ENCODE measurements at regions not wholly inside any gene's neighbourhood (a gene's known extent, or its start where the extent isn't known, plus 50 kb on each side); places are given as distances from the start of the nearest gene placed in this dataset.
"Not testable (repeated sequence)": the region's sequence is repeated elsewhere in the genome, so short reads cannot be mapped to it uniquely, and the experiment has no call there.

DNA sequence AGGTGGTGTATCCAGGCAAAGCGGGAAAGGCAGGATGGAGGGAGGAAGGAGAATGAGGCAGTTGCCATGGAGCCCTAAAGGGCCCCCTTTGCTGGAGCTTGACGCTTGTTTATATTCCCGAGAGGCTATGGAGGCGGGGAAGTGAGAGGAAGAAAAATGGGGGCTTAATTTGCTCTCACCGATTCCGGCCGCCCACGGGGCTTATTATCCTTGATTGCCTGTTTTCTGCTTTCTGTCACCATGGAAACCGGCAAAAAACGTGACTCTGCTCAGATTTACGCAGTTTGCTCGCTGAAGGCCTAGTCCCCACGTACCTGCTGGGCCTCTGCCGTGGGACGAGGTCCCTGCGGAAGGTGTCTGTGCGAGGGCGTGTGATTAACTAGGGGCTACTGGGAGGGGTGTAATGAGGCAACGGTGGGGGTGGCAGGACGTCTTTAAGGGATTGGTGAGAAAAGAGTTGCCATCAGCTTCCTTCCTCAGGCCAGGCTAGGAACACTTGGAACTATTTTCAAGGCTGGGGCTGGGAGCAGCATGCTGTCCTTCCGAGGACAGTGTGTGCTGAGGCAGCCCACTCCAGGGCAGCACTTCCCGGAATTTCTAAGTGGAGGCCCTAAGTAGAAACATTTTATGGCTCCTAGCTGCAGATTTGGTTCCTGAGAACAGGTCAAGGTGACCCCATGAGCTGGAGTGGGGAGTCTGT lies 110.8 kb upstream of the NDN start:
- H3K4me3 ChIP-seq (ENCODE audit: low read length) = no peak overlapping the region
- TF ChIP-seq, protein P1, sequence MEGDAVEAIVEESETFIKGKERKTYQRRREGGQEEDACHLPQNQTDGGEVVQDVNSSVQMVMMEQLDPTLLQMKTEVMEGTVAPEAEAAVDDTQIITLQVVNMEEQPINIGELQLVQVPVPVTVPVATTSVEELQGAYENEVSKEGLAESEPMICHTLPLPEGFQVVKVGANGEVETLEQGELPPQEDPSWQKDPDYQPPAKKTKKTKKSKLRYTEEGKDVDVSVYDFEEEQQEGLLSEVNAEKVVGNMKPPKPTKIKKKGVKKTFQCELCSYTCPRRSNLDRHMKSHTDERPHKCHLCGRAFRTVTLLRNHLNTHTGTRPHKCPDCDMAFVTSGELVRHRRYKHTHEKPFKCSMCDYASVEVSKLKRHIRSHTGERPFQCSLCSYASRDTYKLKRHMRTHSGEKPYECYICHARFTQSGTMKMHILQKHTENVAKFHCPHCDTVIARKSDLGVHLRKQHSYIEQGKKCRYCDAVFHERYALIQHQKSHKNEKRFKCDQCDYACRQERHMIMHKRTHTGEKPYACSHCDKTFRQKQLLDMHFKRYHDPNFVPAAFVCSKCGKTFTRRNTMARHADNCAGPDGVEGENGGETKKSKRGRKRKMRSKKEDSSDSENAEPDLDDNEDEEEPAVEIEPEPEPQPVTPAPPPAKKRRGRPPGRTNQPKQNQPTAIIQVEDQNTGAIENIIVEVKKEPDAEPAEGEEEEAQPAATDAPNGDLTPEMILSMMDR (conservative IDR thresholded peaks at IDR 0.05; ENCODE audit: low read depth, low read length) = no peak
- DNase-seq (ENCODE audit: low read depth) = no peak

DNA sequence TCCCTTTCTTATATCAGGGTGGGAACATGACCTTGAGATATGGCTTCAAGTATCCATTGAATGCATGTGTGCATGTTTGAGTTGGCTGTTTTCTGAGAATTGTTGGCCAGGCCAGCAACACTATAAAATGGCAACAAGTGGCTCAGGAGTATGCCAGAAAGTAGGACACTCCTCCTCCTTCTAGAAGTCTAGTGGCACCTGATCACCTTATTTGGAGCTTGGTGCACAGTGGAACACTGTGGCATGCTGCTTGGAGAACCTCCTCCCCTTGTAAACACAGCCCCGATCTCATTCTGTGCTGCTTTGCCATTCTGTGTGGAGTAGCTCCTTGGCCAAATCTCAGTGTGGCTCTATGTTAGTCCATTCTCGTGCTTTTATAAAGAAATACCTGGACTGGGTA lies 114.8 kb upstream of the NDN start:
- no peak for DNase-seq (ENCODE audit: low read depth)
- H3K4me3 ChIP-seq (ENCODE audit: low read length) = no peak overlapping the region
- TF ChIP-seq, protein P1 (conservative IDR thresholded peaks at IDR 0.05; ENCODE audit: low read depth, low read length) = no peak

DNA sequence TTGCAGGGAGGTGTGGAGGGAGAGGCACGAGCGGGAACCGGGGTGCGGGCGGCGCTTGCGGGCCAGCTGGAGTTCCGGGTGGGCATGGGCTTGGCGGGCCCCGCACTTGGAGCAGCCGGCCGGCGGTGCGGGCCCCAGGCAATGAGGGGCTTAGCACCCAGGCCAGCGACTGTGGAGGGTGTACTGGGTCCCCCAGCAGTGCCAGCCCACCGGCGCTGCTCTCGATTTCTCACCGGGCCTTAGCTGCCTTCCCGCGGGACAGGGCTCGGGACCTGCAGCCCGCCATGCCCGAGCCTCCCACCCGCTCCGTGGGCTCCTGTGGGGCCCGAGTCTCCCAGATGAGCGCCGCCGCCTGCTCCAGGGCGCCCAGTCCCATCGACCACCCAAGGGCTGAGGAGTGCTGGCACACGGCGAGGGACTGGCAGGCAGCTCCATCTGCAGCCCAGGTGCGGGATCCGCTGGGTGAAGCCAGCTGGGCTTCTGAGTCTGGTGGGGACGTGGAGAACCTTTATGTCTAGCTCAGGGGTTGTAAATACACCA lies 115.9 kb upstream of the NDN start:
- H3K4me3 ChIP-seq (ENCODE audit: low read length); DNase-seq (ENCODE audit: low read depth): not testable (repeated sequence)

DNA sequence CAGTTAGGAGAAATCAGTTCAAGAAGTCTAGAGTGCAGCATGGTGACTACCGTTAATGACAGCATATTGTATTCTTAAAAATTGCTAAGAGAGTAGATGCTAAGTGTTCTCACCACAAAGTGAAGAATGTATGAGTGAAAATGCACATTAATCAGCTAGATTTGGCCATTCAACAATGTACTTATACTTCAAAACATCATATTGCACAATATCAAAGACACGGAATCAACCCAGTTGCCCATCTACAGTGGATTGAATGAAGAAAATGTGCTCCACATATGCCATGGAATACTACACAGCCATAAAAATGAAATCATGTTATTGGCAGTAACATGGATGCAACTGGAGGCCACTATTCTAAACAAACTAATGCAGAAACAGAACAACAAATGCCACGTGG lies 119.9 kb upstream of the NDN start:
- no peak for DNase-seq (ENCODE audit: low read depth)
- H3K4me3 ChIP-seq (ENCODE audit: low read length) = no peak overlapping the region
- TF ChIP-seq, protein P1 (conservative IDR thresholded peaks at IDR 0.05; ENCODE audit: low read depth, low read length) = no peak

DNA sequence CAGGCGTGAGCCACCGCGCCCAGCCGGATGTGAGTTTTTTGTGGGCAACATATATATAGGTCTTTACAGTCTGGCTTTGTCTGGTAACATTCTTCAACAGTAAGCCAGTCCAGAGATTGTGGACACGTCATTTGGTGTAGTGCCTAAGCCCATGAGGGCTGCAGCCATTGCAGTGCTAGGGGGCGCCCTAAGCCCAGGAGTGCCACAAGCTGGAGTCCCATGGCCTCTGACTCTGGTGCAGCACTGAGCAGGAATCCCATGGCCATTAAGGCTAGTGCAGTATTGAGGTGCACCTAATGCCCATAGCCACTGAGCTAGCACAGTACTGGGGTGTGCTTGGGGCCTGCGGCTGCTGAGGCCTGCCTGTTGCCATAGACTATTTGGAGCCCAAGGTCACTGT lies 136.4 kb upstream of the NDN start:
- DNase-seq (ENCODE audit: low read depth) = no peak
- no peak overlapping the region for H3K4me3 ChIP-seq (ENCODE audit: low read length)
- TF ChIP-seq, protein P1 (conservative IDR thresholded peaks at IDR 0.05; ENCODE audit: low read depth, low read length) = no peak

DNA sequence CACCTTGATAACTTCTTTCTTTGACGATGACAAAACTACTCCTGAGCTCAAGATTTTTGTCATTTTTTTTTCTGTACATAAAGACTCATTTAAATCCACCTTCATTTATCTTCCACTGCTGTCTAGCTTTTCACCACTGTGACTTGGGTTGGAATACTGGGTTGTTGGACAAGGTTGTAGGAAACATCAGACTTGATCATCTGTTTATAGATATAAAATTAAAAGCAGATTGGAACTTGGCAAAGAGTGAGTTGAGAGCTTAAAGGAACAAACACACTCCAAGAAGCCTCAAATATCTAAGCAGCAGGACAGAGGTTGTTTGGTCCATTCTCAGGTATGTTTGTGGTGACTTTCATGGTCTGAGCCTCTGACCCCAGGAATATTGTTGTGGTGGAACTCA lies 141.7 kb upstream of the NDN start:
- TF ChIP-seq, protein P1 (conservative IDR thresholded peaks at IDR 0.05; ENCODE audit: low read depth, low read length) = no peak
- no peak overlapping the region for H3K4me3 ChIP-seq (ENCODE audit: low read length)
- DNase-seq (ENCODE audit: low read depth) = no peak

DNA sequence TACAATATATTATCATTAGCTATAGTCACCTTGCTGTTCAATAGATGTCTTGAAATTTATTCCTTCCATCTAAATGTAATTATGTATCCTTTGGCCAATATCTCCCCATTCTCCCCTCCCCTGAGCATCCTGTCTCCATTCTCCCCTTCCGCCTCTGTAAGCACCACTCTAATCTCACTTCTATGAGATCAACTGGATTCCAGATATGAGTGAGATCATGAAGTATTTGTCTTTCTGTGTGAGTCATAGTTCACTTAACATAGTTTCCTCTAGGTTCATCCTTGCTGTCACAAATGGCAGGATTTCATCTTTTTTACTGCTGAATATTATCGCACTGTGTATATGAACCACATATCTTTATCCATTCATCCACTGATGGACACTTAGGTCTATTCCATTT lies 148.8 kb upstream of the NDN start:
- no peak overlapping the region for H3K4me3 ChIP-seq (ENCODE audit: low read length)
- TF ChIP-seq, protein P1 (conservative IDR thresholded peaks at IDR 0.05; ENCODE audit: low read depth, low read length) = no peak
- no peak for DNase-seq (ENCODE audit: low read depth)
